ENCODE measurements at regions not wholly inside any gene's neighbourhood (a gene's known extent, or its start where the extent isn't known, plus 50 kb on each side); places are given as distances from the start of the nearest gene placed in this dataset.
"Not testable (repeated sequence)": the region's sequence is repeated elsewhere in the genome, so short reads cannot be mapped to it uniquely, and the experiment has no call there.

DNA sequence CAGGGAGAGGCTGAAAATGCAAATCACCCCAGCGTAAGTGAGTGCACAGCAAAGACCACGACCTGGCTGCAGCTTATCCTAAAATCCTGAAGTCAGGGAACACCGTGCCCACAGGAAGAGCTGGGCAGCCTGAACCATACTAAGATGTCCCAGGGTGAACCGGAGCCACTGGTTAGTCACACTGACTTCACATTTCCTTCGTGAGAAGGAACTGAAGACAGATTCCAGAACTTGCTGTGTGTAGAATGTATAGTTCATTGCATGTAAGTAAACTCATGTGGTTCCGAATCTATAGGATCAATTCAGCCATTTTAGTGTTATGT is 84.6 kb upstream of the NDUFV2 start:
- peak; percentile 93 for DNase-seq (ENCODE audit: low read depth)

DNA sequence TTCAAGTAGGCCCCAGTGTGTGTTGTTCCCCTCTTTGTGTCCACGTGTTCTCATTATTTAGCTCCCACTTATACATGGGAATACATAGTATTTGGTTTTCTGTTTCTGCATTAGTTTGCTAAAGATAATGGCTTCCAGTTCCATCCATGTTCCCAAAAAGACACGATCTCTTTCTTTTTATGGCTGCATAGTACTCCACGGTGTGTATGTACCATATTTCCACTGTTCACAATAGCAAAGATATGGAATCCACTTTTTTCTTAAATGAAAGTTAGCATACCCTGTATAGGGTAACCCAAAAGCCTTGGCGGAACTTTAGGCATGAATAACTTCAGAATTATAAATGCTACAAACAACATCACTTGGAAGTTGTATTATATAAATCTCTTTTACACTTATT is 83.4 kb upstream of the NDUFV2 start:
- DNase-seq (ENCODE audit: low read depth) = no peak

DNA sequence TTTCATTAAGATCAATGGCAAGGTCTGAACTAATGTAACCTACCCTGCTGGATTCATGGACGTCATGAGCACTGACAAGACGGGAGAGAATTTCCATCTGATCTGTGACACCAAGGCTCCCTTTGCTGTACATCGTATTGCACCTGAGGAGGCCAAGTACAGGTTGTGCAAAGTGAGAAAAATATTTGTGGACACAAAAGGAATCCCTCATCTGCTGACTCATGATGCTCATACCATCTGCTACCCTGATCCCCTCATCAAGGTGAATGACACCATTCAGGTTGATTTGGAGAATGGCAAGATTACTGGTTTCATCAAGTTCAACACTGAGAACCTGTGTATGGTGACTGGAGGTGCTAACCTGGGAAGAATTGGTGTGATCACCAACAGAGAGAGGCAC is 82.3 kb upstream of the NDUFV2 start:
- no peak for DNase-seq (ENCODE audit: low read depth)

DNA sequence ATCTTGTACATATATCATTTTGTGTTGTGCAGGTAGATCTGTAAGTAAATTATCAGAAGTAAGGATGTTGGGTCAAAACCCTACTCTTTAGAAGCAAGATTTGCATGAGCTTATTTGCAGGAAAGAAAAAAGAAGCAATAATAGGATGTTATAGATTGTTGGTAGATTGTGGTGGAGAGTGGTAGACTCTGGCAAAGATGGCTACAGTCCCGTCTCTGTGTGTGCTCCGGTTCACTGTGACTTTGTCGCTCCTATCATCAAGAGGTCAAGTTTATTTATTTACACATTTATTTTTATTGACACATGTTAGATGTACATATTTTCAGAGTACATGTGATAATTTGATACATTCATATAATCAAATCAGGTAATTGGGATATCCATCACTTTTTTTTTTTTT is 81.0 kb upstream of the NDUFV2 start:
- no peak for DNase-seq (ENCODE audit: low read depth)

DNA sequence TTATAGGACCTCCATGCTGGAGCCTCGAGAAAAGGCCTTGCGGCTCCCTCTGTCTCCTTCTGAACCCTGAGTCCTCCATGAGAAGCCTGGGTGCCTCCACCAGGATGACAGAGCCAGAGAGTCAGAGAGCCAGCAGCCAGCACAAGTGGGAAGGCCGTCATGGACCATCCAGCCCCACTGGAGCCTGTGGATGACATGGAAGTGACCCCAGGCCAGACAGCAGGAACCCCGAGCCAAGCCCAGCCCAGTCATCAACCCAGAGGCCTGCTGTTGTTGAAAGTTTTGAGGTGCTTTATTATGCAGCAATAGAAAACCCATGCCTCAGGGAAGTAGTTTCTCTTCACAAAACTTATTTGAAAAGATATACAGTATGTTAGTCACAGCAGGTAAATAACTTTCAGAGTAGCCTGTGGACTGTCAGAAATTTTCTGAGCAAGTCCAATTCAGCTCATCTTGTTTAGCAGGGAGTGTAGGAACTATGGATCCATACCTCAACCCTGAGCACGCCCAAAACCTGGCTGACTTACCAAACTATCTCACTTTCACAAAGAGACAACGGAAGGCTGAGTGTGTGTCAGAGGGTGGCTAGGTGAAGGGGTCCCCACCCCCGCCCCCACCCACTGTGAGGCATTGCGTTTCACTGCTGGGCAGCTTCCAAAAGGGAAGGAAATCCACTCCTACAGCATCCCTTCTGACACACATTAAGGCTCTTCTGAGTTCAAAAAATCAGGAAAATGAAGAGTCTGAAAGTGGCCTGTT is 79.9 kb upstream of the NDUFV2 start:
- DNase-seq (ENCODE audit: low read depth) = peak; percentile 20

DNA sequence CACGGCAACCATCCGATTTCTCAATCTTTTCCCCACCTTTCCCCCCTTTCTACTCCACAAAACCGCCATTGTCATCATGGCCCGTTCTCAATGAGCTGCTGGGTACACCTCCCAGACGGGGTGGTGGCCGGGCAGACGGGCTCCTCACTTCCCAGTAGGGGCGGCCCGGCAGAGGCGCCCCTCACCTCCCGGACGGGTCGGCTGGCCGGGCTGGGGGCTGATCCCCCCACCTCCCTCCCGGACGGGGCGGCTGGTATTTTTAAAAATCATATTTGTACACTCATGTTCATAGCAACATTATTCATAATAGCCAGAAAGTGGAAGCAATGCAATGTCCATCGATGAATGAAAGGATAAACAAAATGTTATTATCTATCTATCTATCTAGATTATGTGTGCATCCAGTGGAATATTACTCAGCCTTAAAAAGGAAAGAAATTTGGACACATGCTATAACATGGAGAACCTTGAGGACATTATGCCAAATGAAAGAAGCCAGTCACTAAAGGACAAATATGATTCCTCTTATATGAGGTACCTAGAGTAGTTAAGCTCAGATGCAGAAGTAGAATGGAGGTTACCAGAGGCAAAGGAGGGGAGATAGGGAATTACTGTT is 78.4 kb upstream of the NDUFV2 start:
- not testable (repeated sequence) for DNase-seq (ENCODE audit: low read depth)

DNA sequence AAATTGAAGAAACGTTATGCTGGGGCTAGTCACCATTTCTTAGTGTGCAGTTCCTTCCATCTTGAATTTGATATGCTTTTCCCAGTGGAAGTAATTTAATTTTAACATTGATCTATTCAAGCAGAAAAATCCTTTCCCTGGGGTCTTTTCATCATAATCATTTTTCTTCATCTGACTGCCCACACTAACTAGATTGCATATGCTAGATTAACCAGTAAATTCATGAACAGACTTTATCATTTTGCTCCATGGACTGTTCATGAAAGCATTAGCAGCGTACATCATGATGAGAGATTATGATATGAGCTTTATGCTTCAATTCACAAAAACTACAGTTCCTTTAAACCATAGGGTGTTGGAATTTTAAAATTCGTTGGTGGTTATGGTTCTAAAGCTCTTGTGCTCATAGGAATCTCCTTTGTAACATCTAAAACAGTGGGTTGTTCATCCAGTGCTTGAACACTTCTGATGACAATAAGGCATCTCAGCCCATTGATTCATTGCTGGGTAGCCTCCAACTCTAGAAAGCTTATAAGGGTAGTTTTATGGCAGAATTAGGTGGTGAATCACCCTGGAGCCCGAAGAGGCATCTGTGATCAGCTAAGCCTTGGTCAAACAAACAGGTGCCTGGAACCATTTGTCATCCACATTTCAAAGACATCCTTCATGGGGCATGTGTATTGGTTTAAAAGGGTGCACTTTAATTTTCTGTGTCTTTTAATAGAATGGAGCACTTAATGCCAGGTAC is 77.2 kb upstream of the NDUFV2 start:
- peak; percentile 78 for DNase-seq (ENCODE audit: low read depth)

DNA sequence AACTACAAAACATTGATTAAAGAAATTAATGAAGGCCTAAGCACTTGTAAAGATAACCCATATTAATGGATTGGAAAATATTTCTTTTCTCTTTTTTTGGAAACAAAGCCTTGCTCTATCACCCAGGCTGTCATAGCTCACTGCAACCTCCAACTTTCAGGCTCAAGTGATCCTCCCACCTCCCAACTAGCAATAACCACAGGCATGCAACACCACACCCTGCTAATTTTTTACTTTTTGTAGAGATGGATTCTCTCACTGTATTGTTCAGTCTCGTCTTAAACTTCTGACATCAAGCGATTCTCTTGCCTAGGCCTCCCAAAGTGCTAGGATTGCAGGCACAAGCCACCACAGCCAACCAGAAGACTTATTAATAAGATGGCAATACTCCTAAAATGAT is 73.4 kb upstream of the NDUFV2 start:
- DNase-seq (ENCODE audit: low read depth) = no peak

DNA sequence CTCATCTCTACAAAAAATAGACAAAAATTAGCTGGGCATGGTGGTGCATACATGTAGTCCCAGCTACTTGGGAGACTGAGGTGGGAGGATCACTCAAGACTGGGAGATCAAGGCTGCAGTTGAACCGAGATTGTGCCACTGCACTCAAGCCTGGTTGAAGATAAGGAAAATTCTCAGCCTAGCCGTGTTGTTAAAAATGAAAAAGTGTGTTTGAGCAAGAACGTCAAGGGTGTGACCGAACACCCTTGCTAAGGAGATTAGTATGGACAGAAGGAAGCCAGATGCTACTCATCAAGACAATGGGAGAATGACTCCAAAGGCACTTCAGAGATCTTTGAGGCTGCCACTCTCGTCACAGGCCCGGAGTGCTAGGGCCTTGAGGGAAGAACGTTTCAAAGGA is 70.0 kb upstream of the NDUFV2 start:
- no peak for DNase-seq (ENCODE audit: low read depth)

DNA sequence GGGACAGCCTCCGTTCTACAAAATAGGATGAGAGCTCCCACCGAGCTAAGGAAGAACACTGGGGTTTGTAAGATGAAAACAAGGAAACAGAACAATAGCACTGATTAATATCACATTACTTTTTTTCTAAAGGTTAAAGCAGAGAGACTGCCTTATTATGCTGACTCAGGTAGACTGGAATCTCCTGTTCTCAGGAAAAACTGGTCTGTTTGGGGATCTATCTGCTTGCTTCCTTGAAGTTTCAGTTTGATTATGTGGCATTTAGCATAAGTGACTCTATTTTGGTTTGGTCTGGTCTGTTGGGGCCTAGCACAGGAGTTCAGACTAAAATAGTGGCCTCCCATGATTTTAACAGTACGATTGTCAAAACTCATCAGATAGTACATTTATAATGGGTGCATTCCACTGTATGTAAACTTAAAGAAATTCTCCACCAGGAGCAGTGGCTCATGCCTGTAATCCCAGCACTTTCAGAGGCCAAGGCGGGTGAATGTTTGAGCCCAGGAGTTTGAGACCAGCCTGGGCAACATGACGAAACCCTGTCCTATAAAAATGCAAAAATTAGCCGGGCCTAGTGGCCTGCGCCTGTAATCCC is 64.1 kb upstream of the NDUFV2 start:
- no peak for DNase-seq (ENCODE audit: low read depth)

DNA sequence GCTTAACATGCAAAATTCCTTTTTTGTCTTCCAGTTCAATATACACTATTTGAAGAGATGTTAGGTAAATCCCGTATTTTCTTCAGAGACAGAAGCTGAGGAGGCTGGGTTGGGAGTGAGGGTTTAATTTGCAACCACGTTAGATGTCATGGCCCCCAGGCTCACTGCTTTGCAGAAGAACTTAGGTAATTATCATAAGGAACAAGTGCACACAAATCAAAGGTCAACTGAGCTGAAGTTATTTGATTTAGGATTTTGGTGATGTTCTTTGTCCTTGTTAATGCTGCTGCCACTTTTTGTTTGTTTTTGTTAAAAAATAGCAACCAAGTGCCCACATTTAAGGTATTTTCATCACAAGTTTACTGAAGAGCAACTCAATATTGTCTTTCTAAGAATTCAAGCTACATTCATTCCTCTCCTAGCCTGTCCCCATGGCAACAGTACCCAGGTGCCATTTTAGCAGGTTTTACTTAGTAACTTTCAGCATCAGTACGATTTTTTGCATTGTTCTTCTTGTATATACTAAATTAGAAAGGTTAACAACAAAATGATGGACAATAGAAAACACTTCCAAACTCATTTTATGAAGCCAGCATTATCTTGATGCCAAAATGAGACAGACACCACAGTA is 62.9 kb upstream of the NDUFV2 start:
- DNase-seq (ENCODE audit: low read depth) = no peak

DNA sequence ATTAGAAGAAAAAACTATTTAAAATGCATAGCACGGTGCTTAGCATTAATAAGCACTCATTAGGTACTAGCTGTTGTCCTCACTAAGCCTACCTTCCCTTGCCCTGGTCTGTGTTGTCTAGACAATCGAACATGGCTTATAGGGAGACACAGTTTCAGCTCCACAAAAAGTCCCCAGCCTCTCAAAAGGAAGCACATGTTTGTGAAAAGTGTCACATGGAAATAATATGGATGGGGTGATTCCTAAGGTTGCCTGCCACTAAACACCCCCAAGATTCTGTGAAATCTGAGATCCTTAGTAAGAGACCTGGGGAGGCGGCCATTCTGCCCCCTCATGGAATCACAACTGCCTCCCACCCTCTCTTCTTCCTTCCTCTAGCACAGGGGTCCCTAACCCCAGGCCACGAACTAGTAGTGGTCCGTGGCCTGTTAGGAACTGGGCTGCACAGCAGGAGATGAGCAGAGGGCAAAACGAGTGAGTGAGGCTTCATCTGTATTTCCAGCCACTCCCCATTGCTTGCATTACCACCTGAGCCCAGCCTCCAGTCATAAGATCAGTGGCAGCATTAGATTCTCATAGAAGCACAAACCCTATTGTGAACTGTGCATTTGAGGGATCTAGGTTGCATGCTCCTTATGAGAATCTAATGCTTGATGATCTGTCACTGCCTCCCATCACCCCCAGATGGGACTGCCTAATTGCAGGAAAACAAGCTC is 59.6 kb upstream of the NDUFV2 start:
- no peak for DNase-seq (ENCODE audit: low read depth)

DNA sequence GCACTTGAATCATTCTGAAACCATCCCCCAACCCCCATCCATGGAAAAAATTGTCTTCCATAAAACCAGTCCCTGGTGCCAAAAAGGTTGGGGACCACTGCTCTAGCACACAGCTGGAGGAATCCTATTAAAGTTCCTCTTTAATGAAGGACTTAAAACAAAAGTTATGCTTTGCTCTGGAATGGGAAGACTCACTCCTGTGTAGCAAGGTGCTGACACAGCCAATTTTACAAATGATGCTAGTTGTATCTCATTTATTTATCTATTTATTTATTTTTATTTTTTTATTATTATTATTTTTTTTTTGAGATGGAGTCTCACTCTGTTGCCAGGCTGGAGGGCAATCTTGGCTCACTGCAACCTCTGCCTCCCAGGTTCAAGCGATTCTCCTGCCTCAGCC is 58.9 kb upstream of the NDUFV2 start:
- no peak for DNase-seq (ENCODE audit: low read depth)

DNA sequence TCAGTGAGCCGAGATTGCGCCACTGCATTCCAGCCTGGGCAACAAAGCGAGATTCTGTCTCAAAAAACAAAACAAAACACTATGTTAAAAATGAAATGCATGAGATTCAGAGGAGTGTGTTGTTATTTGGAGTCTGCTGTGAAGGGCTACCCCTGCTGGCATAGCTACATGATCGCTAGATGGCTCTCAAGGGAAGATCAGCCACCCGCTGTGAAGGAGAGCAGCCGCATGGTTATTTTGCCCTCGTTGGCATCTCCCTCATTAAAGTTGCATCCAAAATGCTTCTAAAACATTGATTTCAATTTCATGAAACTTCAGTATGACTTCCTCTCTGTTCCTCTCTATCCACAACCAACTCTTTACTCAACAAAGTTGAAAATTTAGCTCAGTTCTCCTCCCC is 54.8 kb upstream of the NDUFV2 start:
- no peak for DNase-seq (ENCODE audit: low read depth)

DNA sequence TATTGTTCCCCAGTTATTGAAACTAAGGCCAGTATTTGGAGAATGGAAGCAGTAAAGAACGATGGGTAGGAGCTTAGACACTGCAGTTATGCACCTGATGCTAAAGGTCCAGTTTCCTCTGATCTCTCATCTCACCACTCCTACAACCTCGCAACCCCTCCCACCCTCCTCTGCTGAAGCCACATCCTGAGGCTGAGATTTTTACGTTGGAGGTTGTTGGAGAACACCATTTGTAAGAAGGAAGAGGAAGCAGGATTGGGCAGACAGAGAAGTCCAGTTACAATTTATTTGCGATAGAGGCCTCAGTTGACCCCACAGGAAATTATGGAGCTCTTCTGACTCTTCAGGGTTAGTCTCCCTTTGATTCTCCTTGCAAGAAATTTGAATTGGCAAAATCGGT is 54.3 kb upstream of the NDUFV2 start:
- DNase-seq (ENCODE audit: low read depth) = no peak

DNA sequence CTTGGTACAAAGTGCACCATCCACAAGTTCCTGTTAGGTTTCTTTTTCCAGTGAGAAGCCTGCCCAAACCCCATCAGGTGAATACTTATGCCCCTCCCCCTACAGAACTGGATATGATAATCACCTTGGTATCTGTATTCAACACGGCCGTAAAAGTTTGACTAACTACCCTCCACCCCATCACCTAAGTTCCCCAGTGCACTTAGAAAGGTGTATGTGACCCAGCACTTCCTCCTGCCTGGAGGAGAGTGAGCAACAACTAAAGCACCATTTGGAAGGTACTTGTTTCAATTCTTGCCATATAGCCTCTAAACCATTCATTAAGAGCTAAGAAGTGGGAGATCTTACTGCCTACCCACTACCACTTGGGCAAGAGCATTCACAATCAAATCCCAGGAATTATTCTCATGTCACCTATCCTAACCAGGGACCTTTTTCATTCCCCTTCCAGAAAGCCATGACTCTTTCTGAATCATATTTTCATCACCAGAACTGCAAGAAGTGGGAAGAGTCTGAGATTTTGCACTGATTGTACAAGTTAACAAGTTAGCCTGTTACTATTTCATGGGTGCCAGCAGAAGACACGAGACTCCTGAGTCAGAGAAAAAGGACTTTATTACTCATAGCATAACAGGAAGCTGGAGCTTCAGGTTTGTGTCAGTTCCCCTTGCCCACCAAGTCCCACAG is 53.5 kb upstream of the NDUFV2 start:
- peak; percentile 73 for DNase-seq (ENCODE audit: low read depth)

DNA sequence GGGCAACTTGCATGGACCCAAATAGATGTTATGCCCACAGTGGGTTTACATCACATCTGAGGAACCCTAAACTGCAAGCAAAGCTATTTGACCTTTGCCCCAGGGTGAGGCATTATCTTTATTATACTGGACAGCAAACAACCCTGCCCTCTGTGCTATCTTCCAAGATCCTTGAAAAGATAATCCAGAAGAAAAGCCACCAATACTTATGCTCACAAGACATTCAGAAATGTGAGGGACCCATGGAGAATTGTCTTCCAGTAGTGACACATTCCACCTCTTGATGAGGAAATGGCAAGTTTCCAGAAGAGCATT is 53.0 kb upstream of the NDUFV2 start:
- DNase-seq (ENCODE audit: low read depth) = no peak

DNA sequence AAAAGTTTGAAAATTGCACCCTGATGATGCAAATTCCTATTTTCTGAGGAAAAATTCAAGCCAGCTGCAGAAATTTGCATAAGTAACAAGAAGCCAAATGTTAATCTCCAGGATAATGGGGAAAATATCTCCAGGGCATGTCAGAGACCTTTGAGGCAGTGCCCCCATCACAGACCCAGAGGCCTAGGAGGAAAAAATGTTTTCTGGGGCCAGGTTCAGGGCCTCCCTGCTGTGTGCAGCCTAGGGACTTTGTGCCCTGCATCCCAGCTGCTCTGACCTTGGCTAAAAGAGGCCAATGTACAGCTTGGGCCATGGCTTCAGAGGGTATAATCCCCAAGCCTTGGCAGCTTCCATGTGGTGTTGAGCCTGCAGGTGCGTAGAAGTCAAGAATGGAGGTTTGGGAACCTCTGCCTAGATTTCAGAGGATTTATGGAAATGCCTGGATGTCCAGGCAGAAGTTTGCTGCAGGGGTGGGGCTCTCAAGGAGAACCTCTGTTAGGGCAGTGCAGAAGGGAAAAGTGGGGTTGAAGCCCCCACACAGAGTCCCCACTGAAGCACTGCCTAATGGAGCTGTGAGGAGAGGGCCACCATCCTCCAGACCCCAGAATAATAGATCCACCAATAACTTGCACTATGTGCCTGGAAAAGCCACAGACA is 51.7 kb upstream of the NDUFV2 start:
- not testable (repeated sequence) for DNase-seq (ENCODE audit: low read depth)
